Fibroblast of lung (primary cell): ENCODE measurements at regions not wholly inside any gene's neighbourhood (a gene's known extent, or its start where the extent isn't known, plus 50 kb on each side); places are given as distances from the start of the nearest gene placed in this dataset.
A peak's percentile ranks its signal among the peaks of the same experiment; 100 is the strongest.

ENCODE experiments used
- DNase-seq, 2 donors: peaks; one replicate each; pipeline versions ENCODE4 v3.0.0 to v3.0.0-alpha.2; 2010; ENCODE audit warnings: low read depth in 2 of 2
- H2AFZ ChIP-seq: 2 replicates; pipeline ENCODE4 v1.5.1; 2012; ENCODE audit warnings: low read length, control low read depth, inconsistent platforms
- H3K27ac ChIP-seq: 2 replicates; pipeline ENCODE4 v1.5.1; 2011; ENCODE audit warnings: low read length, control low read depth; ENCODE audit not compliant: insufficient read depth
- H3K27me3 ChIP-seq: 2 replicates; pipeline ENCODE4 v1.5.1; 2011; ENCODE audit warnings: mild to moderate bottlenecking, low read length; ENCODE audit not compliant: control insufficient read depth, insufficient read depth
- H3K36me3 ChIP-seq: 2 replicates; pipeline ENCODE4 v1.5.1; 2011; ENCODE audit warnings: low read length; ENCODE audit not compliant: control insufficient read depth, insufficient read depth
- H3K4me1 ChIP-seq: 2 replicates; pipeline ENCODE4 v1.5.1; 2011; ENCODE audit warnings: low read length; ENCODE audit not compliant: control insufficient read depth, insufficient read depth; ENCODE audit errors: extremely low read depth
- H3K4me2 ChIP-seq: 2 replicates; pipeline ENCODE4 v1.5.1; 2011; ENCODE audit warnings: low read length, control low read depth; ENCODE audit not compliant: insufficient read depth; ENCODE audit errors: extremely low read depth
- H3K4me3 ChIP-seq, 4 experiments: fragments of 200-600 bp in 1 of 4; sonication (generic) in 1 of 4; replicated peaks in 1 of 4; 2 replicates each; pipeline ENCODE4 v1.5.1; 2011 to 2016; ENCODE audit warnings: low read length in 4 of 4, low read depth in 3 of 4, mild to moderate bottlenecking in 3 of 4, control low read depth in 2 of 4, inconsistent platforms in 1 of 4, mixed read lengths in 1 of 4; ENCODE audit not compliant: insufficient read depth in 1 of 4; ENCODE audit errors: control extremely low read depth in 1 of 4
- H3K79me2 ChIP-seq: 2 replicates; pipeline ENCODE4 v1.5.1; 2012; ENCODE audit warnings: mild to moderate bottlenecking, low read length, inconsistent platforms; ENCODE audit not compliant: control insufficient read depth, insufficient read depth
- H3K9ac ChIP-seq: 2 replicates; pipeline ENCODE4 v1.5.1; 2011; ENCODE audit warnings: mild to moderate bottlenecking, low read length, control low read depth; ENCODE audit not compliant: insufficient read depth
- H3K9me3 ChIP-seq: 2 replicates; pipeline ENCODE4 v1.5.1; 2012; ENCODE audit warnings: low read depth, low read length; ENCODE audit not compliant: control insufficient read depth, insufficient read depth
- H4K20me1 ChIP-seq: 2 replicates; pipeline ENCODE4 v1.5.1; 2011; ENCODE audit warnings: low read length; ENCODE audit not compliant: control insufficient read depth, insufficient read depth; ENCODE audit errors: extremely low read depth
- EZH2 ChIP-seq: IDR thresholded peaks from 2 replicates; pipeline ENCODE4 v1.5.1; 2012; ENCODE audit warnings: low read length, control low read depth, mild to moderate bottlenecking; ENCODE audit errors: missing control alignments
- TF ChIP-seq, protein P1 (sequence below), 2 donors: IDR thresholded peaks in 1 of 2; conservative IDR thresholded peaks in 1 of 2; 1 replicate in 1 of 2; 2 replicates in 1 of 2; pipeline ENCODE4 v1.5.1; 2011 to 2012; ENCODE audit warnings: low read length in 2 of 2, control low read depth in 1 of 2, inconsistent platforms in 1 of 2, low read depth in 1 of 2, mild to moderate bottlenecking in 1 of 2

DNA sequence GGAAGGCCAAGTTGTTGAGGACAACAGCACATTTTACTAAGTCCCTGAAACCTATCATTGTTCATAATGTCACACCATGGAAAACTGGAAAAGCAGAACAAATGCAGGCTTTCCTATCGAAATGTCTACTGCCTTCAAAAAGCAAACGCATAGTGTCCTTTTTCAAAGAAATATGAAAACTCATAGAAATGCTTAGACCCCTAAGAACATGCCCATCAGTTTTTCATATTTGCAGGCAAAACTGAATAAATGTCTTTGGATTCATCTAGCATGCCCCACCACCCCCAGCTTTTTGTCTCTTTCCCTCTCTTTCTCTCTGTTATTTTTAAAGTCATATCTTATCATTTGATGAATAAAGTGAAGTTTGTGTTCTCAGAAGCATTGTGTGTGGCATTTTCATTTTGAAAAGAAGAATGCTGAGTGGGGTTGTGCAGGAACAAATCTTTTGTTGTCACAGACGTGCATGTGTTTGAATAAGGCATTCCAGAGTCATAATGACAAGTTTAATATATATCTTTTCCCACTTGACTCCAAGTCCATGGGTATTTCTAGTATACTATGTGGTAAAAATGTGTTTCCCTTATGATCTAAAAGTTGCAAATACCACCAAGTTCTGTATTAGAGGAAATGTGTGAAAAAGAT is 2180.0 kb upstream of the PIK3C3 start:
- H3K79me2 ChIP-seq = no peaks in the 10 kb centered on the region
- no peaks in the 10 kb centered on the region for H3K9me3 ChIP-seq
- H3K4me1 ChIP-seq = no peaks in the 10 kb centered on the region
- TF ChIP-seq, protein P1, sequence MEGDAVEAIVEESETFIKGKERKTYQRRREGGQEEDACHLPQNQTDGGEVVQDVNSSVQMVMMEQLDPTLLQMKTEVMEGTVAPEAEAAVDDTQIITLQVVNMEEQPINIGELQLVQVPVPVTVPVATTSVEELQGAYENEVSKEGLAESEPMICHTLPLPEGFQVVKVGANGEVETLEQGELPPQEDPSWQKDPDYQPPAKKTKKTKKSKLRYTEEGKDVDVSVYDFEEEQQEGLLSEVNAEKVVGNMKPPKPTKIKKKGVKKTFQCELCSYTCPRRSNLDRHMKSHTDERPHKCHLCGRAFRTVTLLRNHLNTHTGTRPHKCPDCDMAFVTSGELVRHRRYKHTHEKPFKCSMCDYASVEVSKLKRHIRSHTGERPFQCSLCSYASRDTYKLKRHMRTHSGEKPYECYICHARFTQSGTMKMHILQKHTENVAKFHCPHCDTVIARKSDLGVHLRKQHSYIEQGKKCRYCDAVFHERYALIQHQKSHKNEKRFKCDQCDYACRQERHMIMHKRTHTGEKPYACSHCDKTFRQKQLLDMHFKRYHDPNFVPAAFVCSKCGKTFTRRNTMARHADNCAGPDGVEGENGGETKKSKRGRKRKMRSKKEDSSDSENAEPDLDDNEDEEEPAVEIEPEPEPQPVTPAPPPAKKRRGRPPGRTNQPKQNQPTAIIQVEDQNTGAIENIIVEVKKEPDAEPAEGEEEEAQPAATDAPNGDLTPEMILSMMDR (conservative IDR thresholded peaks at IDR 0.05 in 1 of 2, IDR thresholded peaks at IDR 0.05 in 1 of 2; ENCODE audit: low read depth in 1 of 2, low read length in 2 of 2) = no peak
- no peak for TF ChIP-seq EZH2
- H3K9ac ChIP-seq = no peak overlapping the region
- no peak for DNase-seq
- H3K27me3 ChIP-seq = no peaks in the 10 kb centered on the region
- H2AFZ ChIP-seq = no peak overlapping the region
- no peak overlapping the region for H3K27ac ChIP-seq
- H4K20me1 ChIP-seq = no peaks in the 10 kb centered on the region
- no peak overlapping the region for H3K4me3 ChIP-seq
- H3K36me3 ChIP-seq = no peaks in the 10 kb centered on the region
- no peak overlapping the region for H3K4me2 ChIP-seq

DNA sequence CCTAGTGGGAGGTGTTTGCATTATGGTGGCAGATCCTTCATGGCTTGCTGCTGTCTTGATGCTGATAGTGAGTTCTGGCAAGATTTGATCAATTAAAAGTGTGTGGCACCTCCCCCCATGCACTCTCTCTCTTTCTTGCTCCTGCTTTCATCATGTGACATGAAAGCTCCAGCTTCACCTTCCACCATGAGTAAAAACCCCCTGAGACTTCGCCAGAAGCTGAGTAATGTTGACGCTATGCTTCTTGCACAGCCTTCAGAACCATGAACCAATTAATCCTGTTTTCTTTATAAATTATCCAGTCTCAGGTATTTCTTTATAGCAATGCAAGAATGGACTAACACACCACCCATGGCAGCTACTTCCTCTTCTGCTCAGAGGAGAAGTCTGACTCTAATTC is 2181.4 kb upstream of the PIK3C3 start:
- H3K4me3 ChIP-seq = no peak overlapping the region
- H3K4me2 ChIP-seq = no peak overlapping the region
- no peaks in the 10 kb centered on the region for H3K9me3 ChIP-seq
- no peaks in the 10 kb centered on the region for H3K79me2 ChIP-seq
- no peak overlapping the region for H2AFZ ChIP-seq
- H3K4me1 ChIP-seq = no peaks in the 10 kb centered on the region
- H3K27me3 ChIP-seq = no peaks in the 10 kb centered on the region
- H3K36me3 ChIP-seq = no peaks in the 10 kb centered on the region
- no peak overlapping the region for H3K9ac ChIP-seq
- TF ChIP-seq EZH2 = no peak
- TF ChIP-seq, protein P1 (conservative IDR thresholded peaks at IDR 0.05 in 1 of 2, IDR thresholded peaks at IDR 0.05 in 1 of 2; ENCODE audit: low read depth in 1 of 2, low read length in 2 of 2) = no peak
- no peak overlapping the region for H3K27ac ChIP-seq
- DNase-seq = peak; percentile 31 to 54
- H4K20me1 ChIP-seq = no peaks in the 10 kb centered on the region

DNA sequence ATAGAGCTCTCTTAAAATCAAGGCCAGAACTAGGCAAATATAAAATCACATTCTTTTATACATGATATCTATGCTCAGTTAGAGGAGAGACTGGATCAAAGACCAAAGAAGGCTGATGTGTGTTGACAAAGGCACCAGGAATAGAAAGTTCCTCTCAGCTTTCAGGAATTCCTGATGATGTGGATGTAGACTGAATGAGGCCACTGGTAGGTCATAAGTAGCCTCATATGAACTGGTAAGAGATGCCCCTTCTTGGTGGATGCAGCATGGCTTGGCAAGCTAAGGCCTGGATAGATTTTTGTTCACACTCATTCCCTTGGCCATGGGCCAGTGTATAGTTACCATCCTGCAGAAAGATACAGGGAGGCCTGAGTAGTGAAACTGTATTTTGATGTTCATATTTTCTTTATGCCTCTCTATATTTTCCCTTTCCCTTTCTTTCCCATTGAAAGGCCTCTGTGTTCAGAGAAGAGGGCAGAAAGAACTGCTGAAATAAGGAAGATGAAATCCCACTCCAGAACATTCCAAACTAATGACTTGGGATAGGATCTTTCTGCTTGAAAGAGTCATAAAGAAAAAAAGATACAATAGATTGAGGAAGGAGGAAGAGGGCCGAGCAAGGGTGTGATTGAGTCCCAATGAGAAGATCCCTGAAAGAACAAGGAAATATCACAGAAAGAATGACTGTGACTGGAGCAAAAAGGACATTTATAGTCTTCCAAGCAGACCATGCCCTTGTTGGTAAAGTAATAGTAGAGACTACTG is 2182.7 kb upstream of the PIK3C3 start:
- H3K4me2 ChIP-seq = no peak overlapping the region

More for the DNA sequence above, 2182.7 kb upstream of the PIK3C3 start:
- DNase-seq = peak; percentile 58 to 65
- Histone ChIP-seq H4K20me1 (no peaks in the 10 kb centered on the region), H2AFZ (no peak overlapping the region), H3K4me3 (no peak overlapping the region), H3K9ac (no peak overlapping the region), H3K36me3 (no peaks in the 10 kb centered on the region), H3K4me1 (no peaks in the 10 kb centered on the region), H3K9me3 (no peaks in the 10 kb centered on the region), H3K27me3 (no peaks in the 10 kb centered on the region), H3K27ac (no peak overlapping the region), H3K79me2 (no peaks in the 10 kb centered on the region)
- no peak for TF ChIP-seq EZH2
